Cardiac fibroblast (primary cell): ENCODE measurements at regions not wholly inside any gene's neighbourhood (a gene's known extent, or its start where the extent isn't known, plus 50 kb on each side); places are given as distances from the start of the nearest gene placed in this dataset.

Experiments
- DNase-seq, 2 donors: peaks; one replicate each; pipeline versions ENCODE4 v3.0.0 to v3.0.0-alpha.2; 2010; ENCODE audit warnings: low read depth in 2 of 2
- H3K4me3 ChIP-seq, 2 donors: replicated peaks in 1 of 2; 1 replicate in 1 of 2; 2 replicates in 1 of 2; pipeline ENCODE4 v1.5.1; 2011; ENCODE audit warnings: low read depth in 2 of 2, low read length in 2 of 2, mild to moderate bottlenecking in 2 of 2, moderate library complexity in 1 of 2
- CTCF ChIP-seq: IDR thresholded peaks from one replicate; pipeline ENCODE4 v1.5.1; 2011; ENCODE audit warnings: low read depth, mild to moderate bottlenecking, low read length, inconsistent platforms

GRCh38 chr12:23209793-23210192 is 584.8 kb downstream of the ETNK1 start:
- no peak for TF ChIP-seq CTCF
- DNase-seq = peak in 1 of 2 donors; percentile 28
- H3K4me3 ChIP-seq = no peak overlapping the region

- H3K4me3 ChIP-seq = no peak overlapping the region
- no peak for DNase-seq
- no peak for TF ChIP-seq CTCF
Measured at GRCh38 chr12:23210573-23210972, 585.6 kb downstream of the ETNK1 start.

- DNase-seq = no peak
- TF ChIP-seq CTCF = no peak
- no peak overlapping the region for H3K4me3 ChIP-seq
Measured at GRCh38 chr12:23211384-23212320, 586.7 kb downstream of the ETNK1 start.

DNA sequence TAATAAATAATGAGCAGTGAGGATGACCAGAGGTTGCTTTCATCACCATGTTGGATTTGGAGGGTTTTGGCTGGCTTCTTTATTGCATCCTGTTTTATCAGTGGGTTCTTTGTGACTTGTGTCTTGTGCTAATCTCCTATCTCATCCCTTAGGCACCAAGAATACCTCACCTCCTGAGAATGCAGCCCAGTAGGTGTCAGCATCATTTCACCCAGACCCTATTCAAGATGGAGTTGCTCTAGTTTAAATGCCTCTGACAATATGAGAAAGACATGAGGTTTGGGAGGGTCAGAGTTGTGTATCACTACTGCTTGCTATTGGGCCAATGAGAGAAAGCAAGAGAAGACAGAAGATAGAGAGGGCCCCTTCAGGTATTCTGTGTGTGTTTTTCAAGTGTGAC is 592.2 kb downstream of the ETNK1 start:
- no peak overlapping the region for H3K4me3 ChIP-seq
- no peak for TF ChIP-seq CTCF
- no peak for DNase-seq

- no peak overlapping the region for H3K4me3 ChIP-seq
- no peak for TF ChIP-seq CTCF
- DNase-seq = no peak
Measured at GRCh38 chr12:23217667-23218066, 592.7 kb downstream of the ETNK1 start.

DNA sequence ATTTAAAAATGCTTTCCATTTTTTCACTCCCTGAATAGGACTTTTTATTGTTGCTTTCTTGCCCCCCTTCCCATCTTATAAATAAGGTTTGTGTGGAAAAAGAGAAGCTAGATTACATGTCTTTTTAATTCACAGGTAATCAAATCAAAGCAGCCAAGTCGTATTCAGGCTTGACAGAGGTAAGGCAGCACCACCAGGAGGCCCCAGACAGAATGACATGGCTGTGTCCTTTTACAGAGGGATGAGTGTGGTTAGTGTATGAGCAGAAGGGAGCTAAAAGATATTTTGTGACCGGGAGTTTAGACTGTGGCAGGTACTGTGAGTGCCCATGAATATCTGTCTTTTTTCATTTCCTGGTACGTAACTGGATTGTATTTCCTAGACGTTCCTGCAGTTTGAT is 596.1 kb downstream of the ETNK1 start:
- peak; percentile 31 for TF ChIP-seq CTCF
- no peak overlapping the region for H3K4me3 ChIP-seq
- peak in 1 of 2 donors; percentile 20 for DNase-seq
